ENCODE measurements at regions not wholly inside any gene's neighbourhood (a gene's known extent, or its start where the extent isn't known, plus 50 kb on each side); places are given as distances from the start of the nearest gene placed in this dataset.

DNA sequence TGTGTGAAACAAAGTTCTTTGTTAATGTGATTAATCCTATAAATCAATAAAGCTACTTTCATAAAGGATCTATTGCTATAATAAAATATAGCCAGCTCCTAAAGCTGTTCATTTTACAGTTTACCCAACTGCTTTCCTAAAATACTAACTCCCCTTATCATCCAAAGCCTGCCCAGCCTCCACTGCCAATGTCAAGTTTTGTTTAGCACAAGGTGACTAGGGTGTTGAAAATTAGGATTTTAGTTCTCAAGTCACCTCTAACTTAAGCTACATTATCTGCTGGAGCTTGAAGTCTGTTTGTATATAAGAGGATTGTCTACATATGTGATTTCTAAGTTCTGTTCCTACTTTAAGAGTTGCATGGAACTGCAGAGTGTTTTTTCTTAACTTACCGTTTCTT is 86.3 kb downstream of the CCER1 start:
- TF ChIP-seq POLR2AphosphoS5 (IDR thresholded peaks at IDR 0.05) (no peak), POLR2A (IDR thresholded peaks at IDR 0.05) (no peak), EP300 (IDR thresholded peaks at IDR 0.05) (no peak)
- TF ChIP-seq, protein P1, sequence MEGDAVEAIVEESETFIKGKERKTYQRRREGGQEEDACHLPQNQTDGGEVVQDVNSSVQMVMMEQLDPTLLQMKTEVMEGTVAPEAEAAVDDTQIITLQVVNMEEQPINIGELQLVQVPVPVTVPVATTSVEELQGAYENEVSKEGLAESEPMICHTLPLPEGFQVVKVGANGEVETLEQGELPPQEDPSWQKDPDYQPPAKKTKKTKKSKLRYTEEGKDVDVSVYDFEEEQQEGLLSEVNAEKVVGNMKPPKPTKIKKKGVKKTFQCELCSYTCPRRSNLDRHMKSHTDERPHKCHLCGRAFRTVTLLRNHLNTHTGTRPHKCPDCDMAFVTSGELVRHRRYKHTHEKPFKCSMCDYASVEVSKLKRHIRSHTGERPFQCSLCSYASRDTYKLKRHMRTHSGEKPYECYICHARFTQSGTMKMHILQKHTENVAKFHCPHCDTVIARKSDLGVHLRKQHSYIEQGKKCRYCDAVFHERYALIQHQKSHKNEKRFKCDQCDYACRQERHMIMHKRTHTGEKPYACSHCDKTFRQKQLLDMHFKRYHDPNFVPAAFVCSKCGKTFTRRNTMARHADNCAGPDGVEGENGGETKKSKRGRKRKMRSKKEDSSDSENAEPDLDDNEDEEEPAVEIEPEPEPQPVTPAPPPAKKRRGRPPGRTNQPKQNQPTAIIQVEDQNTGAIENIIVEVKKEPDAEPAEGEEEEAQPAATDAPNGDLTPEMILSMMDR (IDR thresholded peaks at IDR 0.05), result no peak

All from gastroesophageal sphincter (tissue), 3 donors.